Inferior parietal cortex (tissue), 1 donor: ENCODE measurements at regions not wholly inside any gene's neighbourhood (a gene's known extent, or its start where the extent isn't known, plus 50 kb on each side); places are given as distances from the start of the nearest gene placed in this dataset.

Source experiments
- DNase-seq: peaks from one replicate; pipeline ENCODE4 v3.0.0-alpha.2; 2016; ENCODE audit errors: extremely low spot score

DNA sequence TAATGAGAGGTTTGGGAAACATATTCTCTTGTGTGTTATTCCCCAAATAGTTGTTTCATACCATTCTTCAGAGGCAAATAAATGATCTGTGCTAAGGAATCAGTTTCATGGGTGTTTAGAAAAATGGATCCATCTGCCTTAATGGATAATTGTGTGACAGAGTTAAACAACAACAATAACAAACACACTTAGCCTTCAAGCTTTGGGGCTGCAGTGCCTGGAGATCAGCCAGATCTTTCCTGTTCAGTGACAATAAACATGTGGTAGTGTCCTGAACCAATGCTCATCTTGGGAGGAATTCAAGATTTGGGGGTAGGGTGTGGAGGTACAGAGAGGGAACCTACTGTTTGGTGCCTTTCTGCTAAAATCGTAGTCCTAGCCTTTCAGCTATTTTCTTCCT lies 93.7 kb upstream of the PRICKLE1 start:
- no peak for DNase-seq

DNA sequence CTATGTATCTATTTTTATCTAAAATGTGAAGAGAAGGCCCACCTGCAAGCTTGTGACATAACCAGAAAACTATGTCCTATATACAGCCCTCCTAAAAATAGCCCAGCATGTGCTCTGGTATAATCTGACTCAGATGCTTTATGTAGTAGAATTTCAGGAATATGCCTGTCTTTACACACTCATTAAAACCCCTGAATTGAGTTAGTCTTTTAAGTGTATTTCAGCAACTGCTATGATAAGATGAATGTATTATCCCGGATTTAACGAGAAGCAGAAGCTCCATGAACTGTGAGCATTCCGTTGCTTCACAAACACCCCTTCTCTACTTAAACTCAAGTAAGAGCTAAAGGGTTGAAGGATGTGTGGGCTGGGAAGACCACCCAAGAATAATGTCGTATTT lies 89.9 kb upstream of the PRICKLE1 start:
- peak; percentile 7 for DNase-seq

DNA sequence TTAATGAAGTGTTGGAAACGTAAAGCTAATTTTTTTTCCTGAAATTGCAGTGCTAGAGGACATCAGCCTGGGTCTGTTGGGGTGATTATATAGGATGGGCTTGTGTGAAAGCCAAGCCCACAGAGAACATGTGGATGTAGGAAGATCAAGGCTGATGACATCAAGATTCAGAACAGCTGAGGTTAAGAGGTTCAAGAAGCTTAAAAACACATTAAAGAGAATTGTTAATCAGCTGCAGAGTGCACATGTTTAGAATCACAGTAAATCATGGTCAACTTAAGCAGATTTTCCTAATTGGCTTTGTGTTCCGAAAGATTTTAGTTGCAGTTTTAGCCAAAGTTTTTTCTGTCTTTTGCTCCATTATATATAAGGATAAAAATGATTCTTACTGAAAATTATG lies 87.9 kb upstream of the PRICKLE1 start:
- DNase-seq = no peak

DNA sequence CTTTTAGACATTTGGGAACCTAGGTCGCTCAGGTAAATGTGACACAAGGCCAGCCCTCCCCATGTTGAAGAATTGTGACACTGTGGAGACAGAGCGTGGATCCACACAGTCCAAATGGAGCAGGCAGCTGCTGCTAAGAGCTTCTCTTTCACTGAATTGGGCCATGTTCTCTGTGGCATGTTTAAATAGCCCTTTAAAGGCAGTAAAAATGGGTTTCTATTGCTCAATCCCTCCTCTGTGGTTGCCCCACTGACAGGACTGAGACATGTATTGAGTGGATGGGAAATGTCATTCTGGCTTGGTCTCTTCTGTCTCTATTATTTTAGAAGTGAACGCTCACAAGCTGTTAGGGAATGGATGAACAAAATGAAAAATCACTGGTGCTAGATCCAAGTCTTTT lies 84.0 kb upstream of the PRICKLE1 start:
- DNase-seq = no peak

DNA sequence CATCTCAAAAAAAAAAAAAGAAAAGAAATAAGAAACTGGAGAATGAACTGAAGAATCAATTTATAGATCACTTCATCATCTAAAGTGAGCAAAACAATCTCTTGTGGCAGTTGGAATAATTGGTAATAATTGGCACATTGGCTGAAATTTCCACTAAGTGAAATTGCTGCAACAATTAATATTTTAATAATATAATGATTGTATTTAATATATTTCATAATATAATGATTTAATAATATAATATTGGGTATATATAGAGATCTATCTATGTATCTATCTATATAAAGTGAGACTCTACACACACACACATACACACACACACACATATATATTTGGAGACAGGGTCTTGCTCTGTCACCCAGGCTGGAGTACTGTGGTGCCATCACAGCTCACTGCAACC lies 81.2 kb upstream of the PRICKLE1 start:
- no peak for DNase-seq

DNA sequence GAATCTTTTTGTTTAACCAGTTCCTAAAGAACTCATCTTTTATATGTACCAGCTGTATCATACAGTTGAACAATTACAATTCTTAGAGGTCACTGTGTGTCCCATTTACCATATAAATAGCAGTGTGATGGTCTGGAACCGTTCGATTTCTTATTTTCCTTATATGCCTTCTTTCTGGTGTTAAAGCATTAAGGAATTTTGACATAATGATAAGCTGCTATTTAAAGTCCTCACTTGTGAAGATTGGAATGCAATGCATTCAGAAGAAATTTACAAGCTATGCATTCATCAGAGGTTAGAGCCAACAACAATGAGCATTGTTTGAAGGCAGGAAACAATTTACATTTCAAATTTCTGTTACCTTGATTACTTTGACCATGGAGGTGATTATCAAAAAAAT lies 80.0 kb upstream of the PRICKLE1 start:
- DNase-seq = no peak

DNA sequence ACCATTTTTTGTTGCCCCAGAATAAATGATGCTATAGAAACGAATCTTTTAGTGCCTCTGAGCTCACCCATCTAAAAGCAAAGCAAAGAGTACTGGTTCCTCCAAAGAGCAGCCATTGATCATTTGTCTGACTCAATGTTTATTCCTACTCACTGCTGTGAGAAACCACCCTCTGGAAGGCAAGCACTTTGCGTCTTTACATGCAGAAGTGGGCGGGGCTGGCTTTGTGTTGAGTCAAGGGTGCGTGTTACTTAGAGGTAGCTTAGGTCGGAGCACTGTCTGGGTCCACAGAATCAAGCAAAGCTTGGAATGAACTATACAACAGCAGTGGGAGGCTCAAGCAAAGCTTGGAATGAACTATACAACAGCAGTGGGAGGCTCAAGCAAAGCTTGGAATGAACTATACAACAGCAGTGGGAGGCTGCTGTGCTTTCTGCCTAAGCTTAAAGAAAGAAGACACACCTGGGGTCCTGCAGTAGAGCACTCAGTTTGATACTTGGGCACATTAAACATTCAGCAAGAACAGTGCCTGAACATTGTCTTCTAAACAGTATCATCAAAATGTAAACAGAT lies 77.2 kb upstream of the PRICKLE1 start:
- DNase-seq = no peak

DNA sequence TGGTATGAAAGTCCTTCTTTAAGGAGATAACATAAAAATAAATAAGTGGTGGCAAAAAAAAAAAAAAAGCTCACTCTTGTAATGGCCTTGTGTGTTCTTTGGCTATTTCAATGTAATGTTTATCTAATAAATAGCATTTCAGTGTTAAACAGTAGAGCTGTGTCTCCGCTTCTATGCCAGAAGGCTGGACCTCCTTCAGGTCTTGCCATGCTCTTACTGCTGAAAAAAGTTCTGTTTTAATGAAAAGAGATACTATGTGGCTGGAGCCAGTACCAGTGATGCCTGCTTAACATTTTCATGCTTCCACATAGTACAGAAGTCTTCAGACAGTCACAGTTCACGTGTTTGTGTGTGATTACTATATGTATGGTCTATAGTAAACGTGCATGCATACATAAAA lies 74.1 kb upstream of the PRICKLE1 start:
- DNase-seq = no peak

DNA sequence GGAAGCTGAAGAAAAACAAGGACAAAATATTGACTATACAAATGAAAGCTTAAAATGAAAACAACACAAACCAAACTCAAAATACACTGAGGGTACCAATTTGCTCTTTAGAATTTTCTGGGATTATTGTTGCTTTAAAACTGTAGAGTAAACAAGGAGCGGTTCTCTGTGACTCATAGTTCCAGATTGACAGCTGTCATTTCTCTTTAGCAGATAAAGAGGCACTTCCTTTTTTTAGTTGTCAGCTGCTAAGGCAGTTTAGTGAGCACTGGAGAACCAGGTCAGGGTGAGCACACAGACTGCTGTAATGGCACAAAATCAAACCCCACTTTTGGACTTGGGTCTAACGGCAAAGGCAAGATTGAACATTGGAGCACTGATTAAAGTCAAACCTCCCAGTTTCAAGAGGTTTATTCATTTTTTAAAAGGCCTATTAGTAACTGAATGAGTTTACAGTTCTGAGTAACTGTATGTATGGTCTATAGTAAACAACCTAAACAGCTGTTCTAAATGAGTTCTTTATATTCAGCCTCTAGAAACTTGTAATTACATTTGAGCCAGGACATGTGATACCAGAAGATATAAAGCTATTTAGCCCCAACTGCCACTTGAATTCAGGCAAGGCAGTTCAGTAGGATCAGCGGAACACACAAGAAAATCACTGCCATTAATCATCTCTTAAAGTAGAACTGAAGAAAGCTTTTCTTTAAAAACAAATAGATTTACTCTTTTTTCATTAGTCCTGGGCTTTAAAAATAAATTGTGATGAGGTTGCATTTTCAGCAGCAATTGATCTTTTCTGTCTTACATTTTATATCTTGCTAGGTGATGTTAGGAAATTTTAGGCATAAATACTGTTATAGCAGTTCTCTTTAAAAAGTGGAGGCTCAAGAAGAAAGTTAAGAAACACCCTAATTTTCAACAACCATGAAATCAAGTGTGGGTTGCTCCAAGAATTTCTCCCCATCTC lies 71.7 kb upstream of the PRICKLE1 start:
- DNase-seq = no peak

DNA sequence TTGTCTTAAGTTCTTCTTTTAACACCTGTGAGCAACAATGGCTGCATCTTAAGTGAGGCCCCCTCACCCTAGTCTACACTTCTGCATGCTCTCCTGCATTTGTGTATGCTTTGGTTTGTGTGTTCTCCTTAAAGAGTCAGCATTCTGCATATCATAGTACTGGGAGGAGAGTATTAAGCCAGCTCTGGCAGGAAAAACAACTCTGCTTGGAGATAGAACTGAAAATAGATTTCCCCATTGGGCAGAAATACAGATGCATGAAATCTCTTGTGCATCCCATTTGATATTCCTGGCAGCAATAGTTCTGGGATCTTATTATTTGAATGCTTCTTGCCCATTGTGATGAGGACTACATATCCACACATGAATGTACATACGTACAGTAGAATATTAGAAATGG lies 70.6 kb upstream of the PRICKLE1 start:
- DNase-seq = no peak

DNA sequence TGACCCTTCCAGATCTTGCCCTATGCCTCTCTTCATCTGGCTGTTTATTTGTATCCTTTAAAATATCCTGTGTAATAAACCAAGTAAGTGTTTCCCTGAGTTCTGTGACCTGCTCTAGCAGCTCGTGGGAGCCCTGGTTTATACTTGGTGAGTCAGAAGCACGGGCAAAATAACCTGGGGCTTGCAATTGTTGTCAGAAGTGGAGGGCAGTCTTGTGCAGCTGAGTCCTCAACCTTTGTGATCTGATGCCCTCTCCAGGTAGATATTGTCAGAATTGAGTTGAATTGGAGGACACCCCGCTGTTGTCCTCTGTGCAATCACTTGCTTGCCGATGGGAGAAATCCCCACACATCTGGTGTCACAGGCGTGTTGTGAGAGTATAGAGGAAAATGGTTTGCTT lies 62.5 kb upstream of the PRICKLE1 start:
- no peak for DNase-seq

DNA sequence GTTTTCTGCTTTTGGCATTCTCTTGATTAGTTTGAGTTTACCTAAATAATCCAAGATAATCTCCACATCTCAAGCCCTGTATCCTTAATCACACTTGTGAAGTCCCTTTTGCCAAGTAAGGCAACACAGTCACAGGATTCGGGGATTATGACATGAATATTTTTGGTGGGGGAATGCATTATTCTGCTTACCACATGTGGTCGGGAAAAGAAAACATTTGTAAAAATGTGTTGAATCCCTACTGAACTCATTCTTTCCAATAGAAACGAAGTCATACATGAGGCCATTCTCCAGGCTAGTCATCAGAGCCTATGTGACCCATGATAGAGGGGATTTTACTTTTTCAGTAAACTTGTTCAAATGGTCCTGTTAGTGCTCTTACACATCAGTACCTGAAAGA lies 58.5 kb upstream of the PRICKLE1 start:
- no peak for DNase-seq

DNA sequence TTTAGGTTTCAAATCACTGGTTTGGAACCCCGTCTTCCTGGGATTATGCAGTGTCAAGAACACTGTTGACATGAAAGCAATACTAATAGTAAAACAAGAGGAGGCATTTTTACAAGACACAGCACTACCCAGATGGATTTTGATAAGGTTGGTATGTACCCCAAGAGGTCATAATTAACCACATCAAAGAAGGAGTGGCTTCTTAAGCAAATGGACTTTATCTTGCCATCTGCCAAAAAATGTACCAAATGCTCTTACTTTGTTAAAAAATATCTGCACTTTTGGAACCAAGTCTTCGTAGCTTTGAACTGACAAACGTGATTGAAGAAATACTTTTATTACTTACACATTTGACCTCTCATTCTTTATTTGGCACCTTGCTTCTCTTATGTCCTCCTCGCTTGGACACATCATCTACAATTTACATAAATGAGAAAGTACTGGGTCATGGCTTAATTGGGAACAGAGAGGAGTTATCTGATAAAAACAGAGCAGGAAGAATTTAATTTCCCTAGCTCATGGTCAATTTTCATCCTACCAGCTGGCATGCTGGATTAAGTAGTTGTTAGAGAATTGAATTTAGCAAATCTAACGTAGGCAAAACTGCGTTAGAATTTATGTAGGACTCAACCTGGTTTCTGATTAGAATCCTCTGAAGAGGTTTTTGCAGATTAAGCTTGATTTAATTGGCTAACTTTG lies 54.5 kb upstream of the PRICKLE1 start:
- DNase-seq = no peak

DNA sequence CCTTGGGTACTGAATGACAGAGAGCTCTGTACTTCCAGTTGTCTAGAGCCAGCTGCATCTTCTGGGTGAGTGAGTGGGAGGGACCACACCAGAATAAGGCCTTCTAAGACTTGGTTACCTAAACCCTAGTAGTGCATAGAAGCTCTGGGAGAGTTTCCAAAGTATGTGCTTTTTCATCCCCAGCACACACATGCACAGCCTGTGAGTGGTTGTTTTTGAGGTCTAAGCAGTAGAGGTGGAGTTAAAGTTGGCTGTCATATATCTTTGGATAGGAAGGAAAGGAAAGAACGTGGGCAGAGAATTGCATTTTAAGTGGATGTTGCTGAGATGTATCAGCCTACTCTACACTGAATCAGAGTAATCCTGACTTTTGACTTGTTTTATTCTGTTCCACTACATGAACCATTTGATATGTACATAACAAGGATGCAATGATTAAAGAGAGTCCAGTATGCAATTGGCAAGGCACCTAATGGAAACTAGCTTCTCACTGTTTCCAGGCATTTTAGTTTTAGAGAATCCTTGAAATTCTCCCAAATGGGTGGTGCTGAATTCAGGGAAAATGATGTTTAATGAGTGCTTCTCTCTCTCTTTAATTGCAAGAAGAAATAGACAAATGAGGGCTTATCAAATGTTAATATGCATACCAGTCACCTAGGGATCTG lies 51.8 kb upstream of the PRICKLE1 start:
- DNase-seq = peak; percentile 21

DNA sequence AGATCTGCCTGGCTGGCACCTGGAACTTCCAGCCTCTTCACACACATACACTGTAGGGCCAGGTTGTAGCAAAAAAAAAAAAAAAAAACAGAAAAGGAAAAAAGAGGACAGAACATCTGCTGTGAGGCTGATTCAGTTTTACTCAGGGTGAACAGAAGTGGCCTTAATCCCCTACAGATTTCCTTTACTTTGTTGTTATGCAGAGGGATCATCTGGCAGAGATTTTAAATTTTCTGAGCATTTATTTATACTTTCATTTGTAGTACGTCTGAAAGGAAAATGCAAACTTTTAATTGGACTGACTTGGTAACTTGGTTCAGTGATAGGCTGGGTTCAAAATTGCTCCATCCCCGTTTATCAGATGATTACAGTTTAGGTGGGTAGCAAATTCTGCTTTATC lies 50.8 kb upstream of the PRICKLE1 start:
- no peak for DNase-seq

DNA sequence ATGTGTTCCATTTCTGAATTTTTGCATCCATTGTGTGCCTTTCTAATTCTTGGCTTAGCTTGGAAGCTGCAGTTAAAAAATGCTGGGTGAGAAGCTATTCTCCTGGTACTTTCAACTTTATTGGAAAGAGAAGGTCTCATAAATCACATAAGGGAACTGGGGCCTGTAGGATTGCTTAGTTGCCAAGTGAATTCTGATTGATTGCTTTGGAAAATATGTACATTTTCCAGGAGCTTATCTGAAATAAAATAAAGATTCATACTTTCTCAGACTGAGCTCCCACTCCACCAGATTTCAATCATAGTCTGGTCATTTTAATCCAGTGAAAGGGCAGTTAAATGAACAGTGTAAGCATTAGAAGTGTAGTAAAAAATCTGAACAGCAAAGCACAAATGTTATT lies 50.0 kb upstream of the PRICKLE1 start:
- DNase-seq = no peak
